ENCODE measurements at regions not wholly inside any gene's neighbourhood (a gene's known extent, or its start where the extent isn't known, plus 50 kb on each side); places are given as distances from the start of the nearest gene placed in this dataset.

GRCh38 chr7:19623676-19624075 lies 85.2 kb downstream of the POLR1F start:
- DNase-seq (ENCODE audit: extremely low spot score, insufficient read length, low read depth) (no peak), FAIRE-seq (no peak)

GRCh38 chr7:19621740-19622139 lies 87.1 kb downstream of the POLR1F start:
- FAIRE-seq (no peak), DNase-seq (ENCODE audit: extremely low spot score, insufficient read length, low read depth) (no peak)

- FAIRE-seq, result no peak
Measured at GRCh38 chr7:19620470-19620869, 88.4 kb downstream of the POLR1F start.

GRCh38 chr7:19619122-19619521 lies 89.7 kb downstream of the POLR1F start:
- FAIRE-seq, result no peak

More at GRCh38 chr7:19620470-19620869, 88.4 kb downstream of the POLR1F start:
- no peak for DNase-seq (ENCODE audit: extremely low spot score, insufficient read length, low read depth)

GRCh38 chr7:19617901-19618300 lies 90.9 kb downstream of the POLR1F start:
- no peak for DNase-seq (ENCODE audit: extremely low spot score, insufficient read length, low read depth)
- FAIRE-seq, result no peak

More at GRCh38 chr7:19619122-19619521, 89.7 kb downstream of the POLR1F start:
- DNase-seq (ENCODE audit: extremely low spot score, insufficient read length, low read depth), result no peak

- DNase-seq (ENCODE audit: extremely low spot score, insufficient read length, low read depth) (no peak), FAIRE-seq (no peak)
Measured at GRCh38 chr7:19610194-19610943, 98.5 kb downstream of the POLR1F start.

- FAIRE-seq, result no peak
Measured at GRCh38 chr7:19589446-19589845, 119.4 kb downstream of the POLR1F start.

GRCh38 chr7:19587291-19587690 lies 121.5 kb downstream of the POLR1F start:
- no peak for FAIRE-seq
- no peak for DNase-seq (ENCODE audit: extremely low spot score, insufficient read length, low read depth)

More at GRCh38 chr7:19589446-19589845, 119.4 kb downstream of the POLR1F start:
- DNase-seq (ENCODE audit: extremely low spot score, insufficient read length, low read depth), result no peak

GRCh38 chr7:19585761-19586160 lies 123.1 kb downstream of the POLR1F start:
- FAIRE-seq, result no peak

GRCh38 chr7:19575909-19576557 lies 132.8 kb downstream of the POLR1F start:
- no peak for DNase-seq (ENCODE audit: extremely low spot score, insufficient read length, low read depth)

More at GRCh38 chr7:19585761-19586160, 123.1 kb downstream of the POLR1F start:
- no peak for DNase-seq (ENCODE audit: extremely low spot score, insufficient read length, low read depth)

GRCh38 chr7:19574131-19574530 lies 134.7 kb downstream of the POLR1F start:
- no peak for DNase-seq (ENCODE audit: extremely low spot score, insufficient read length, low read depth)
- no peak for FAIRE-seq

More at GRCh38 chr7:19575909-19576557, 132.8 kb downstream of the POLR1F start:
- no peak for FAIRE-seq

- DNase-seq (ENCODE audit: extremely low spot score, insufficient read length, low read depth), result no peak
- FAIRE-seq, result no peak
Measured at GRCh38 chr7:19572566-19572965, 136.3 kb downstream of the POLR1F start.

GRCh38 chr7:19567011-19567410 lies 141.8 kb downstream of the POLR1F start:
- no peak for DNase-seq (ENCODE audit: extremely low spot score, insufficient read length, low read depth)
- no peak for FAIRE-seq

- FAIRE-seq (no peak), DNase-seq (ENCODE audit: extremely low spot score, insufficient read length, low read depth) (no peak)
Measured at GRCh38 chr7:19565602-19566001, 143.2 kb downstream of the POLR1F start.

GRCh38 chr7:19561121-19561805 lies 147.6 kb downstream of the POLR1F start:
- DNase-seq (ENCODE audit: extremely low spot score, insufficient read length, low read depth), result no peak
- FAIRE-seq, result no peak

GRCh38 chr7:19560111-19560883 lies 148.5 kb downstream of the POLR1F start:
- FAIRE-seq (no peak), DNase-seq (ENCODE audit: extremely low spot score, insufficient read length, low read depth) (no peak)

- DNase-seq (ENCODE audit: extremely low spot score, insufficient read length, low read depth), result no peak
- FAIRE-seq, result no peak
Measured at GRCh38 chr7:19558527-19558926, 150.3 kb downstream of the POLR1F start.

GRCh38 chr7:19557726-19558465 lies 150.9 kb downstream of the POLR1F start:
- FAIRE-seq (no peak), DNase-seq (ENCODE audit: extremely low spot score, insufficient read length, low read depth) (no peak)

GRCh38 chr7:19554581-19554980 lies 154.3 kb downstream of the POLR1F start:
- FAIRE-seq, result no peak
- DNase-seq (ENCODE audit: extremely low spot score, insufficient read length, low read depth), result no peak
